DMS79 treated with DMSO at 0.1 percent for 48 hours (cell line): ENCODE measurements at regions not wholly inside any gene's neighbourhood (a gene's known extent, or its start where the extent isn't known, plus 50 kb on each side); places are given as distances from the start of the nearest gene placed in this dataset.

ENCODE experiments used
- DNase-seq: peaks from one replicate; lab custom pipeline; 2025; lab: John Stamatoyannopoulos, UW

DNA sequence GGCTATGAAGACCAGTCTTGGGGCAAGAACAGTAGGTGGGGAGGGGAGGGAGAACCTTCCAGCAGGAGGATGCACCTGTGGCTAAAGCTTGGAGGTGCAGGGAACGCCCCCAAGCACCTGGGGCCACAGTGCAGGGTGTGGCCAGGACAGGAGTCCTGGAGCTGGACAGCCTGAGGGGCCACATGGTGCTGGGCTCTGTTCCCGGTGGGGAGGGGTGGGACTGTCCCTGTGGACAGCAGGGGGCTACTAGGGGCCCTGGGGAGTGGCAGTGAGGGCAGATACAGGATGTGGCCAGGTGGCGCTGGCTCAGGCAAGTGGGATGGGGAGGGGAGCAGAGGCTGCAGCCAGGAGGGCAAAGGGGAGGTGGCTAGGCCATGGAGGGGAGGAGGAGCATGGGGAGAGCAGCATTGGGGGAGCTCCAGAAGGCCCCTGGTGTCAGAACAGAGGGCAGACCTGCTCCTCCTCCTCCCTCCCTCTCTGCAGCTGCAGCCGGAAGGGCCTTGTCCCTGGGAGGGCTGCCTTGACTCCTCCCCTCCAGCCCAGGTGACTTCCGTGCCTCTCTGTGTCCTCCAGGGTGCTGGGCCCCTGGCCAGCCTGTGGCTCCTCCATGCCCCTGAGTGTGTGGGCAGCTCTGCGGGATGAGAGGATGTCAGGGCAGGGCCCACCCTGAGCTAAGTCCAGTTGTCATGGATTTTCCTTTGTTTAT lies 68.4 kb upstream of the DLK1 start:
- peak; percentile 29 for DNase-seq

DNA sequence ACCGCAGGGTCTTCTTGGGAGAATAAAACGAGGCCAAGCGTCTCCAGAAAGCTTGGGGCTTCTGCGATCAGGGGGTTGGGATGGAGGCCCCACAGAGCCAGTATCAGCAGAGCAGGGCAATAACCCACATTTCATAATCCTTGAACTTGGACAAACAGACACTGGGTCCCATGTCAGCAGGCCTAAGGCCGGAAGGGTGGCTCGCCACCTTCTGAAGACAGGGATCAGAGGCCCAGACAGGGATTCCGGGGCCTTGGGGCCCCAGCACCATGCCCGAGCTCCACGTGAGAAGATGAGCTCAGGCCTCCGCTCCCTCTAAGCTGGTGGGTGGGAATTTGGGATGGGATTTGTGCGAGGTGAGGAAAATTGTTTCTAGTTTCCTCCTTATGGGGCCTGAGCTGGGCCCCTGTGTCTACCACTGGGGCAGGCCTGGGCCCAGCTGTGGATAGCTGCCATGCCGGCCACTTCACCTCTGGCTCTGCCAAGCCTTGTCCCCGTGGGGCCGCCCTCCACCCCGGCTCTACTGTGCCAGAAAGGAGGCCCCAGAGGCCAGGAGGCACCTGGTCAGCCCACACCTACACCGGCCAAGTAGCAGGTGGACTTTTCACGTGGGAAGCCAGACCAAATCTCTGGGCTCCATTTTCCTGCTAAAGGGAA lies 67.2 kb upstream of the DLK1 start:
- DNase-seq: no peak

DNA sequence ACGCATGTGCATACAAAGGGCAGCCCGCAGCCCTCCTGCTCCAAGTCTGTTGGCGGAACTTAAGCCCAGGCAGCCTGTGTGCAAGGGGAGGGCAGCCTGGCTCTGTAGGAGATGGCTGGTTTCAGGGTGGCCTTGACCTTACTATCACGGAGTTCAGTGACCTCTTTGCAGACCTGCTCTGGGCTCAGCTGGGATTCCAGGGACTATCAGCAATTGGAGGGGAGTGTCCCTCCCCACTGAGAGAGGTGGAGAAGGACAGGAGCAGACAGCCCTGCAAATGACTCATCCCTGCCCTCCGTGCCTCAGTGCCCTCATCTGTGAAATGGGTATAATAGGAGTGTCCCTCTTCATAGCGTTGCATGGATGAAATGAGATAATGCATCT lies 66.2 kb upstream of the DLK1 start:
- no peak for DNase-seq

DNA sequence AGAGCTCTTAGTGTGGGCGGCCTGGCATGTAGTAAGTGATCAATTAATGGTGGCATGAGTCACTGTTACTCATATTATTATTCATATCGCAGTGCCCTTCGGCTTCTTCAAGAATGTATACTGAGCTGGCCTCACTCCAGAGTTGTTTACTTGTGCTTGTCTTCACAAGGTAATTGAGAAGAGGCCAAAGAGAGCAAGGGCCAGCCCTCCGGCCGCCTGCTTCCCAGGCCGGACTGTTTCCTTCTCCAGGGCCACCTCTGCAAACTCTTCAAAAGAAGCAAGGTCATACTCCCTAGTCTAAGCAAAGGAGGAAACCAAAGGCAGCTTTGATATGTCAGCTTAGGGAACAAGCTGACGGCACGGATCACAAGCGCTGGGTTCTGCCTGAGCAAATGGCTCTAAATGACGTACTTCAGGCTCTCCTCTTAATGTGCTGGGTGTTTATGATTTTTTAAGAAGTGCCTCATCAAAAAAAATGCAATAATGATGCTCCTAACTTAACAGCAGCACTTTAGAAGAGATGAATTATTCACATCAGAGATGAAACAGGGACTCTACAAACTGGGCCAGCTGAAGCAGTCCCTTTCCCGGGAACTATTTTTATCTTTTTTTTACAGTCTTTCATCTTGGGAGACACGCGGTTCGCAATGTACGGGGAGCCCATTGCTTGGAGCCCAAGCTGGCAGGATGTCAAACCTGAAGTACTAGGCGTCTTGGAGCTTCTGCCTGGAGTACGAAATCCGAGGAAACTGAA lies 65.6 kb upstream of the DLK1 start:
- peak; percentile 98 for DNase-seq

DNA sequence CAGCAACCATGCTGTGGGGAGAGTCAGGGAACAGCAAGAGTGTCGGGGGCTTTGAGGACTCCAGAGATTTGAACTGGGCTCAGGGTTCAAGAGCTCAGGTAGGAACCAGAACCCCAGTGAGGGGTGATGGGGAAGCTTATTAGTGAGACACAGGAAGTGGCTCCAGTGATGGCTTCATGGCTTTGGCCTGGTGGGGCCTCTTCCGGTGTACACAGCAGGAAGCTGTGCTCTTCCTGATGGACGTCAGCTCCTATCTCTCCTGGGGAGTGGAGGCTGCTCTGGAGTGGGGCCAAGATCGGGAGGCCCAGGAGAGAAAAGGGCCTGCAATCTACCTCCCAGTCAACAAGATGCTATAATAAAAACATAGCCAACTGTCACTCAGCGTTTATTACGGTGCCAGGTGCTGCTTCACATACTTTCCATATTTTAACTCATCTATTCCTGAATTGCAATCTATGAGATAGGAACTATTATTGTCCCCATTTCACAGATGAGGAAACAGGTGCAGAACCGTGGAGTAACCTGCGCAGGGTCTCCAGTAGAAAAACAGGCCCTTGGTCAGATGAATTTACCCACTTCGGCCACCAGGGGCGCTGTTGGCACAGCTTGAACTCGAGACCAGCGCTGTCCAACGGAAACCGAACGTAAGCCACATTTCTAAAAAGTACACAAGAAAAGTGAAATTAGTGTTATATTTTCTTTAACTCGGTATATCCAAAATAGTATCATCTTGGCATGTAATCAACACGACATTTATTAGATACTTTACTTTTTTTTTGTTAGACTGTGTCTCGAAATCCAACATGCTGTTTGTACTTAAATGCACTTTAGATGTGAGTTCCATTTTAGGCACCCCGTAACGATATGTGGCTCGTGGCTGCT lies 63.6 kb upstream of the DLK1 start:
- peak; percentile 35 for DNase-seq

DNA sequence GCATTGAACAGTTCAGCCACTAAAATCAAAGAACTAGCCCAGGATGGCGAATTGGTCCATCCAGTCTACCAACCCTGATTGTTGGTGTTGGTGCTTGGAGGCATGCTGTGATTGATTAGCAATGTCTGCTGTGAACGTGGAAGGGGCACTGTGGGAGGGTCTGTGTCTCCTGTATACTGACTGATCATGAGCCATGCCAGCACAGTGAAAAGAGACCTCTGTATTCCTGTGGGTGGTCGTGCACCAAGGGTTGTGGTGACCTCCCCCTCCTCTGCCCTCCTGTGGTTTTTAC lies 63.0 kb upstream of the DLK1 start:
- DNase-seq: no peak

DNA sequence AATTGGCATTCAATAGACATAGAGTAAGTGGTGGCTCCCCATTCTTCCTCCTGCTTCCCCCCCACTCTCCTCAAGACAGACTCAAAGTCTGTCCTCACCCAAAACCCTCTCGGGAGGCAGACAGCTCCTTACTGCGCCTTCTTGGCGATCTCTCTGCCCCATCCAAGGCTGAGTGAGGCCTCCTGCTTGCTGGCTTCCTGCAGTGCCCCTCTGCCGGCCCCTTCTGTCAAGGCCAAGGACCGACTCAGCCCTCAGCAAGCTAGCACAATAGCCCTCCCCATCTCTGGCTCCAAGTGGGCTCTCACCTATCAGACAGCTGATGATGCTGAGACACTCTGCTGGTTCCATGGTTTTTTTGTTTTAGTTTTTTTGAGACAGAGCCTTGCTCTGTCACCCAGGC lies 62.5 kb upstream of the DLK1 start:
- DNase-seq: no peak

DNA sequence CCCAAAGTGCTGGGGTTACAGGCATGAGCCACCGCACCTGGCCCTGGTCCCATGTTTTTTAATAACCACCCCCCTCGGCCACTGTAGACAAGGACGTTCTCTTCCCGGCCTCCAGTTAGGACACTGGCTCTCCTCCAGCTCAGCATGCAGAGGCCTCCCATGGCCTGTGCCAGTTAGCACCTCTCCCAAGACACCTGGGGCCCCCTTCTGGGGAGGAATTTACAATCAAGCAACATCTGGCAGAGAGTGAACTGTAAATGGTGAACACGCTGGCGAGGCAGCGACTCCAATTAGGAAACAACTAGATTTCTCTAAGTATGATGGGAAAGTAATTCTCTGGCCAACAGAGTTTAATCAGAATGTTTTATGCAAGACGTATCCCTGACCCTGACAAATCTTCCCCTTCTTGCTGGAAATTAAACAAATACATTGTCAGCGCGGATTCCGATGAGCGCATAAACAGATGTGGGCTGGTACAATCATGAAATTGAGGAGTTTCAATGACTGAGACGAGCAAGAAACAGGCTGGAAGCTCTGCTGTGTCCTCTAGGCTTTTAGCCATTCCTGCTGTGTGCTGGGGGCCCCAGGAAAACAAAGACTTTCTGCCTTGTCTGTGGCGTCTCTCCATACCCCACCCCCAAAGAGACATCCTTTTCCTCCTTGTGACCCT lies 61.7 kb upstream of the DLK1 start:
- DNase-seq: no peak

DNA sequence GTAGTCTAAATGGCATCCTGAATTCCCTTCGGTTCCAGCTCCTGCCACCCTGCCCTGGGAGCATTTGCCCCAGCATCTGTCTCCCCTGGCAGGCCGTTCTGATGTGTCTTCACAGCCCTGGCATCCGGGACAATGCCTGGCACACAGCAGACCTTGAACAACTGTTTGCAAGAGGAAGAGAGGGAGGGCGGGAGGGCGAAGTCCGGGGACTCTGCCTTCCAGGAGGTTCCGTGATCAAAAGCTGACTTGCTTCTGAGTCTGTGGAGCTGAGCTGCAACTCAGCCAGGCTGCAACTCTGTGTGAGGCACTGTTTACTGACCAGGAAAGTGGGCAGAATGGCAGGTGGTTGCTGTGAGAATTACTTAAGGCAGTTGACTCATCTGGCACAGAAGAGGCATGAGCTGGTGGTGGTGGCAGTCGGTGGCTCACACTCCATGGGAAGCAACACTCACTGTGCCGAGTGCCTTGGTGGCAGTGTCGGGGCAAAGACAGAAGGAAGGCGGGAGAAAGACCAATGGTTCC lies 61.1 kb upstream of the DLK1 start:
- DNase-seq: no peak

DNA sequence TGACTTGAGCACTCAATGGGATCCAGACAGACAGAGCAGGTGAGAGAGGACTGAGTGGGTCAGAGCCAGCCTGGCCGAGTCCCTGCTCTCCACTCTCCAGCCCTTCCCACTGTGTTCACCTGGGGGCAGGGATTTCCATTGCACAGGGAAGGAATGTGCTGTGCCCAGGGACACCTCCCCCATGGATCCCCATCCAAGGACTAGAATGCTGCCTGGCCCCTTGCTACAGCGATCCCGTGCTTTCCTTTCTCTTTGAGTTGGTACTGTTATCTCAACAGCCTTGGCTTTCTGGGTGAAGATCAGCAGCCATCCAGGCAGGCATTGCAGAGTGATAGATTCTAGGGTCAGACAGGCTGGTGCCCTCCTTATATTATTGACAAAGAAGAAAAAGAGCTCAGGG lies 60.3 kb upstream of the DLK1 start:
- no peak for DNase-seq

DNA sequence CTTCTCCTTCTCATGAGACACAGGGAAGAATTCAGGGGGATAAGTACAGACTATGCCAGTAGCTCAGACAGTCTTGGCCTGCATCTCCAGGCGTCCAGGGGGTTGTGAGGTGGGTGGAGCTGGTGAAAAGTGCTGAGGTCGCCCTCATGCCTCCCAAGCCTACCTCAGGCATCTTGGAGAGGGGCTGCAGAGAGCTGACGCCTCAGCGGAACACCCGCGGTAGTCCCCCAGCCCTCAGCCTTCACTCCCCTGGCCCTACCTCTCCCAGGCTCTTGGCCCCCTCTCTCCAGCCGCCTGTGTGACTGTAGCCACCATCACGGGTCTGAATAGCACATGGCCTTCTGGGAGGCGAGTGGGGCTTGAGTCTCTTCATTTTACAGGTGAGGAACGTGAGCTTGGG lies 59.8 kb upstream of the DLK1 start:
- DNase-seq: no peak

DNA sequence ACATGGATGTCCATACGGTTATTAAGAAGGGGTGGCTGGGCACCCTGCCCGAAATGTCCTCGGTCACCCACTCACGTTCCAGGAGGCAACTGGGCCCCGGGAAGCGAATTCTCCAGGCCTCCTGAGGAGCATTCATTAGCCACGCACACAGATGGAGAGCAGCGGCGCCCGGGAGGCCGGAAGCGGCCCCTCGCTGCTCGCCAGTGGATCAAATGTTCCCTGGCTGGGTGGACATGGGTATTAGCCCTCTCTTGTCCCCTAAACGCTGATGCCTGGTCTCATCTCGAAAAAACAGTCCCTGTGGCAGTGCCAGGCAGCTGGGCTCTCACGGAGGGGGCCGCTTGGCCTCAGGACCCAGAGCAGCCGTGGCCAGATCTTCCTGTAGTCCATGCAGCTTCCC lies 59.0 kb upstream of the DLK1 start:
- no peak for DNase-seq

DNA sequence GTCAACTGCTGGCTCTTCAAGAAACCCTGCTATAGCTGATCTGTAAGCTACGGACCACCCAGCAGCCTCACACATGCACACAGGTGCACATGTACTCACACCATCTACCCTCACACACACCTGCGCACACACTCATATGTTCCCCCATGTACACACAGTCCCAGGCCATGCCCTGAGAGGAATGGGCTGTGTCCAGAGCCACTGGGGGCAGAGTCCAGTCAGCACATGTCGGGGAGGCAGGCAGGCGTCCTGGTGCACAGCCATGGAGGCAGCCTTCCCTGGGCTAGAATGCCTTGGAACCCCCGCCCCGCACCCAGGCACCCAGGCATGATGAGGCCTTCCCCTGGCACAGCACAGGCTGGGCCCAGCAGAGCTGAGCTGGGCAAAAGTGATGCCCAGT lies 58.3 kb upstream of the DLK1 start:
- DNase-seq: no peak

DNA sequence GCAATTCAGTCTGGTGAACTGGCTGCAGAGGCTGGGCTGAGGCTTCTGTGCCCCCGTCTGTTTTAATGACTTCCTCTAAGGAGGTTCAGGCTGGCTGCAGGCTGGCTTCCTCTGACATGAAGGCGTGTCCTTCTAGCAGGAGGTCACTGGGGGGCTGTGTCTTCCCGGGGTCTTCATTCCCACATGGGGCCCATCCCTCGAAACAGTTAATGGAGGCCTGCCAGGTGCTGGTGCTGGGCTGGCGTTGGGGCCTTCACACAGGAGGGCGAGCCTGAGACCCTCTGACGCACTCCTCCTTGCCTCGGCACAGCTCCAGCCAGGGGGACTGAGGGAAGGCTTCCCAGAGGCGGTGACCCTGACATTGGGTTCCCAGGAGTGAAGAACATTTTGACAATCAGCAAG lies 57.7 kb upstream of the DLK1 start:
- peak; percentile 54 for DNase-seq

DNA sequence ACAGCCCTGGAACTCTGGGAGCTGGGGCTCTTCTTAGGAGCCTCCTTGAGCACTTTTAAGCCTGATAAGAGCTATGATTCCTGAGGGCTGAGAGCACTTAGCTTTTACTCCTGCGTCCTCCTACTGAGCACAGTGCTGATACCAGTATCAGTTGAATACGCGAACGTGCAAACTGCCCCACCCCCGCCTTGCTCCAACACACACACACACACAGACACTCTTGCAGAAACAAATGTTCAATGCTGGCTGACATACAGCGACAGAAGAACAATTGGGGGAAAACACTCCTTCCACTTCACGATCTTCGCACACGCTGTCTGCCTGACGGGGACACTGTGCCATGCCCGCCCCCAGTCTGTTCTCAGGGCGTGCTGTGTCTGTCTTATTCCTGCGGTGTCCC lies 57.2 kb upstream of the DLK1 start:
- DNase-seq: peak; percentile 98

DNA sequence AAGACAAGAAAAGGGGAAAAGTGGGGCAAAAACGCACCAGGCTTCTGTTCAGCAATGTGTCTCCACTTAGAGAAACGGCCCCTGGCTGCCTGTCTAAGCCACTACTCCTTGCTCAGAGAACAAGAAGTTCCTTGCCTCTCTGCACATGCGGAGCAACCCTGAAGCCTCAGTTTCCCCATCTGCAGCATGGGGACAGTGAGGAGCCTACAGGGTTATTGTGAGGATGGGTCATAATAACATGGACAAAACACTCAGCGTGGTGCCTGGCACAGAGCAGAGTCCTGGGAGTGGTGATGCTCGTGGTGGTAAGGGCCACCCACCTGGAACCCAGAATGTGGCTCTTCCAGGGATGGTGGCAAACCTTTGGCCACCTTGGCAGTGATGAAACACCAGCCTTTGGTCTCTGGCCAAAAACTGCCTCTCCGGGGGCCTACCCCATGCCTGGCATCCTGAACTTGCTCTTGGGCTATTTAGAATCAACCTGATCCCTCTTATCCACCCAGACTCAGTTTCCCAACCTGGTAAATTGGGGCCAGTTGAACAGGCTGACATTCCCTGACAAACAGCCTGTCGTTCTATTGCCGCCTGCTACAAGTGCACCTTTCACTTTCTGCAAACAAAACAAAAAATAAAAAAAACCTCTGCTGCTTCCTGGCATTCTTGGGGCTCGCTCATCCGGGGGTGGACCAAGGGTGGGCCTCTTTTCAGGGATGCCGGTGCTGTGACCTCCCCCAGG lies 56.5 kb upstream of the DLK1 start:
- no peak for DNase-seq

DNA sequence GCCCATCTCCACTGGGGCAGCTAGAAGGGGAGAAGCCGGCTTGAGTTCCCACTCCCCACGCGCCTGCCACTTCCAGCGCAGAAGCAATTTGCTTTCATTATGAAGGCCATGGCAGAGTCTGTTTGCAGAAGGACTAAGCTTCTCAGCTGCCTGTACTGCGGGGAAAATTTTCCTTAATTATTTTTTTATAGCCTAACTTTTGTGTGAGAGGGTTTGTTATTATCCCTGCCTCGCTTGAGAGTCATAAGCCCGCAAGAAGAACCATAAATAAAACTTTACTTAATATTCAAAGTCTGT lies 56.0 kb upstream of the DLK1 start:
- DNase-seq: peak; percentile 38

DNA sequence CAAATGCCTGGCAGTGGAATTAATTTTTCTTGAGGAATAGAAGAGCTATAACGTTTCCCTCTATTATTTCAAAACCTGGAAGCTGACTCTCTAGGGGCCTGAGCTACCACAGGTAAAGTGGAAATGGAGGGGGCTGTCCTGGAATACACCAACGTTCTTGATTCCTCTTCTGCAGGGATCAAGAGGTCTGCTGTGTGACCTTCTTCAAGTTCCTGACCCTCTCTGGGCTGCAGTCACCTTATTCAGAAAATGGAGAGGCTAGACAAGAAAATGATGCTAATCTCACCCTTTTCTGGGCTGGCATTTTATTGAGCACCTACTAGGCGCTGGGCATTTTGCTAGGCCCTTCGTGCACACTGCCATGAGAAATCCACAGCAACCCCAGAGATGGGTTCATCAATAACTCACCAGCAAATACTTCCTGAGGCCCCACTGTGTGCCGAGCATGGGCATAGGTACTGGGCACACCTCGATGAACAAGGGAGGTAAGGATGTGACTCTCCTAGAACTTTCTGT lies 55.2 kb upstream of the DLK1 start:
- no peak for DNase-seq

DNA sequence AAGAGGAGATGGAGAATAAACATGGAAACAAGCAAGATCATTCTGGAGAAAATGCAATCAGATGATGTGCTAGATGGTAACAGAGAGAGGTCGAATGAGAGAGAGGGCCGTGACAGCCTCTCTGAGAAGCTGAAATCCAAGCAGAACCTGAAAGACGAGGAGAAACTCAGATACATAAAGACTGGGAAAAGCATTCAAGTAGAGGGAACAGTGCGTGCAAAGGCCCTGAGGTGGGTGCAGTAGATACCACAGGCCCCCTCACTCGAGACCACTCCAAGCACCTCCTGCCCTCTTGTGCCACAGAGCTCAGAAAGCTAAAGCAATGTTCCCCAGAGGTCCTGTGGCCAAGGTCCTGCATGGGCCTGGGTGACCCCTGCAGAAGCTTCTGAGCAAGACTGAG lies 54.8 kb upstream of the DLK1 start:
- no peak for DNase-seq

DNA sequence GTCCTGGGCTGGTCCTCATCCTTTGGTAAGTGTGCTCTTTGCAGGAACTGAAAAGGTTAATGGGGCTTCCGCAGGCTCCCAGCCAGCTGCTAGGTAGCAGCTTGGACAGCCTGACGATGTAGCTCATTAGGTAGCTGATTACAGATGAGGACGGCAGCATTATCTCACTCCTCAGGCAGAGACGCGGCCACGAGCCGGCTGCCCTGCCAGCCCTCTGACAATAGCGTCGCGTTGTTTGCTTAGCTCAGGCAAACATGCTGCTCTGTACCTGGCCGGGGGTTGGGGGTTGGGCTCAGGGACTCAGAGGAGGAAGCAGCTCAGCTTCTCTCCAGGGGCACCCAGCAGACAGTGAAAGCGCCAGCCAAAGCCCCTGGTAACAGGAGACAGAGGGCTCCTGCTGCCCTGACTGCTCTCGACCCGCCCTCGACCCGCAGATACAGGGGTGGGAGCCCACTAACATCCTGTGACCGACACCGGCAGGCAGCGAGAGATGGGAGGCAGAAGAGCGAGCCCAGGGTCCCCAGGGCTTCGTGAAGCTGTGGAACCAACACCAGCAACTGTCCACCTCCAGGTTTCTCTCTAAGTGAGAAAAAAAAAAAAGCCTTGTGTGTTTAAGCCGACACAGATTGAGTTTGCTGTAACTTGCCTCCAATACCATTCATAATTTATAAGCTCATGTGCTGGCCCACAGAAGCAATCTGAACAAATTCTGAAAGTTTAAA lies 53.4 kb upstream of the DLK1 start:
- peak; percentile 94 for DNase-seq

DNA sequence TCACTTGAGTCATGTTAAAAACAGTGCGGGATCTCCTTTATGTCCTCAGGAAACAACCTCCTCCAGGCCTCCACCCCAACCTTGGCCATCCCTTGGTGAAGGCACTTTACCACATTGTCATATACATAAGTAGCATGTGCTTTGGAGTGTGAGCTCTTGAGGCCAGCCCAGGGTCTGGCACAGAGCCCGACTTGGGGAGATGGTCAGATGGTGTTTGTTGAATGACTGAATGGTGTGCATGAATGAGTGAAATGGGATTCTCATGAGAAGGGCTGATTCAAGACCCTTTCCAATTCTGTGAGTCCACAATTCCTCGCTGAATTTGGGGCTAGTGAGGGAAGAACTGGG lies 52.9 kb upstream of the DLK1 start:
- peak; percentile 50 for DNase-seq
